ENCODE measurements at regions not wholly inside any gene's neighbourhood (a gene's known extent, or its start where the extent isn't known, plus 50 kb on each side); places are given as distances from the start of the nearest gene placed in this dataset.
"Not testable (repeated sequence)": the region's sequence is repeated elsewhere in the genome, so short reads cannot be mapped to it uniquely, and the experiment has no call there.

- intact Hi-C loops (cut with micrococcal nuclease) = no loop called here
Observed at GRCh38 chr12:61542551-61542950, 717.7 kb upstream of the USP15 start.

DNA sequence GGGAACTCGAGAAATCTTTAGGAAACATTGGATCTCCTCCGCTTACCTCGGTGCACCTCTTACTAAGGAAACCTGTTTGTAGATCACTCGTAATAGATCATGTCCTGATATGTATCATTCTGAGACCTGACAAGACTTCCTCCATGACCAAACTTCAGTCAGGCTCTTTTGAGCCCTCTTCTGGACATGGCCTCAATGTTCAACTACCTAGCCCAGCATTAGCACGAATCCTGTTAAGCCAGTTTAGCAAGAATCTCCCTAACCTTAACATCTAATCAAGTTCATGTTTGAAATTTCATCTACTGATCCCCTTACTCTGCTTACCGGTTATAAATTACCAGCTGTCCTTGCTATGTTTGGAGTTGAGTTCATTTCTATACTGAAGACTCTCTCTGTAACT, 713.9 kb upstream of the USP15 start:
- intact Hi-C loops (cut with micrococcal nuclease) = no loop called here

DNA sequence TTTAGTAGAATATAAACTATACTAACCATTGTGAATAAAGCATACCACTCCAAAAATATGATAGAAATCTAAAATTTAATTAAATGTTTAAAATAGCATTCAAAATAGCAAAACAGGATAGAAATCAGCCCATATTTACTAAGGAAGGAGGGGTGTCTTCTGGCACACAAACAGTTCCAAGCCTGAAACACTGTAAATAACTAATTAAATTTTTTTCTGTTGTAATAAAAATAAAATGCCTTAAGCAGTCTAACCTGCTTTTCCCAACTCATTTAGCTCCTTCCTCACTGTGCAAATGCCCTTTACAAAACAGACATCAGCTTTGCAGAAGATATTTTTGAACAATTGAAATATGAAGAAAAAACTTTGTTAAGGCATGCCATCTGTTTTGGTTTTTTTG, 707.1 kb upstream of the USP15 start:
- intact Hi-C loops (cut with micrococcal nuclease) = no loop called here

DNA sequence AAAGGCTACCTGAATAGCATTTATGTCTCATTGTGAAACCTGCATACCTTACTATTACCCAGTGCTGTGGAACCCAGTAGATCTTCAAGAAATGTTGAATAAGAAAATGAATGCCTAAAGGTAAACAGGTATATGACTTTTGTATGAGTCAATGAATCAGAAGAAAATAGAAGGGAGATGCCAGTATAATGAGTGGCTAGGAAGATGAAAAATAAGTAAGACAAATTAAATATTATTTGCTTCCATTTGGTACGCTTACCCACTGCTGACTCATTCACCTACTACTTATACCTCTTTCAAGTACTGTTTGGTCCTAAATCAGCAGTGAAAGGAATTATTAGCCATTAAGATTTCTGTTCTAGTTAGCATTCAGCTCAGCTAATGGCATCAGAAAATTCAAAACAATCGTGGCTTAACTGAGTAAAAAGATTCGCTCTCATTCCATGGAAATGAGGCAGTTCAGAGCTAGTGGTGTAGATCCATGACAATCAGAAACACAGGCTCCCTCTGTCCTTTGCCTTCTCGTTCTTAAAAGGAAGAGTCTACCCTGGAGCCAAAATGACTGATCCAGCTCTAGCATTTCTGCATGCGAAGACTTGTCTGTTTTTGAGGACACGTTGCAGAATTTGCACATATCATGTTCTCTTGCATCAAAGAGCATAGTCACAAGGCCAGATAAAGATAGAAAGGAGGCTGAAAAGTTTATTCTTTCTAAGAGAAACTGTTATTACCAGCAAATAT, 705.8 kb upstream of the USP15 start:
- intact Hi-C loops (cut with micrococcal nuclease) = no loop called here

- intact Hi-C loops (cut with micrococcal nuclease) = no loop called here
Observed at GRCh38 chr12:61563665-61564450, 696.3 kb upstream of the USP15 start.

- intact Hi-C loops (cut with micrococcal nuclease) = no loop called here
Observed at GRCh38 chr12:61564466-61564865, 695.7 kb upstream of the USP15 start.

- intact Hi-C loops (cut with micrococcal nuclease) = no loop called here
Observed at GRCh38 chr12:61566183-61566582, 694.0 kb upstream of the USP15 start.

GRCh38 chr12:61574339-61574738, 685.9 kb upstream of the USP15 start:
- intact Hi-C loops (cut with micrococcal nuclease) = no loop called here

DNA sequence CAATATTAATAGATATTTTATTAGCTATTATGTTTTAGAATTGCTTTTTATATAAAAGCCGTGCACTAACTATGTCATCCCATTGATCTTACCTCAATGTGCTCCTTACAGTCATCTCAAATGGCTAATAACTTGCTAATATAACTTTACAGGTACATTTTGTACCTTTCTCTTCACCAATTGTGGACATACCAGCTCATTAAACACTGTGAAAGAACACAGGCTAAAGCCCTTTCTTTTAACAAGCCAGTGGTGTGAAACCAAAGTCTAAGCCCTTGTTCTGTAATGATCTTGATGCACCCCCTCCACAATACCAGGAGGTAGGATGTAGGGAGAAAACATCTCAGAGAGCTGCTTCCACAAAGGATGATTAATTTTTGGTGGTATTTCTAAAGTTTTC, 675.3 kb upstream of the USP15 start:
- intact Hi-C loops (cut with micrococcal nuclease) = no loop called here

DNA sequence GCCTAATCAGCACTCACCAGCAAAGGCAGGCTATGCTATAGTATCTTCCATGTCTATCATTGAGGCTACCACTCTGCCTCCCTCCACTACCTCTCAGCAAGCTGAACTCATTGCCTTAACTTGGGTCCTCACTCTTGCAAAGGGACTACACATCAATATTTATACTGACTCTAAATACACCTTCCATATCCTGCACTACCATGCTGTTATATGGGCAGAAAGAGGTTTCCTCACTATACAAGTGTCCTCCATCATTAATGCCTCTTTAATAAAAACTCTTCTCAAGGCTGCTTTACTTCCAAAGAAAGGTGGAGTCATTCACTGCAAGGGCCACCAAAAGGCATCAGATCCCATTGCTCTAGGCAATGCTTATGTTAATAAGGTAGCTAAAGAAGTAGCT, 669.3 kb upstream of the USP15 start:
- intact Hi-C loops (cut with micrococcal nuclease) = not testable (repeated sequence)

DNA sequence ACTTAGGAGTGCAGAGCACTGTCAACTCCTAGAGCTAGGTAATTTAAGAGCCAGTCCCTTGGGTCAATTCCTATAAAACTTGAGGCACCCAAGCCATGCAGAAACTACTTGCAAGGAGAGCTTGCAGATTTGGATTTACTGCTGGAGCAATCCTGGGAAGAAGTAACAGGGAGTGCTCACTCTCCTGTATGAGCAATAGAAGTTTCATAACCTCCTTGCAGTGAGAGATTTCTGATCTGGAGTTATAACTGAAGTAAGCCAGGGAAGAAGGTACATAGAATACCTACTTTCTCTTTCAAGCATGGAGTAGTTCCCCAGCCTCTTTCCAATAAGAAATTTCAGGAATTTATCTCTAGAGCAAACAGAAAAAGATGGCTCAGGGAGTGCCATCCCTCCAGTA, 650.1 kb upstream of the USP15 start:
- intact Hi-C loops (cut with micrococcal nuclease) = no loop called here

DNA sequence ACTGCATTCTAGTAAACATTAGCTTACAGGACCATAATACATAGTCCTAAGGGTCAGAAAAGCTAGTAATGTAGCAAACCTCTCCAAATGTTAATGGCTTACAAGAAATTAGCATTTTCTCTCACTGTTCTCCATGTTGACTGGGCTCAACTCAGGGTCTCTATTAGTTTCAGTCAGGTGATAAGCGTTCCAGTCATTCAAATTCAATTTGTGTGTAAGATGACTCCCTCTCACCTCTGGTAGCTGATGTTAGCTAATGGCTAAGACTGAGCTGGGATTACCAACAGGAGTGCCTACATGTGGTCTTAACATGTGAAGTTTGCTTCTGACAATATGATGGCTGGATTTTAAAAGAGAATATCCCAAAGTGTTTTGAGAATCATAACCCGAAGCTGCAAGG, 630.5 kb upstream of the USP15 start:
- intact Hi-C loops (cut with micrococcal nuclease) = no loop called here

DNA sequence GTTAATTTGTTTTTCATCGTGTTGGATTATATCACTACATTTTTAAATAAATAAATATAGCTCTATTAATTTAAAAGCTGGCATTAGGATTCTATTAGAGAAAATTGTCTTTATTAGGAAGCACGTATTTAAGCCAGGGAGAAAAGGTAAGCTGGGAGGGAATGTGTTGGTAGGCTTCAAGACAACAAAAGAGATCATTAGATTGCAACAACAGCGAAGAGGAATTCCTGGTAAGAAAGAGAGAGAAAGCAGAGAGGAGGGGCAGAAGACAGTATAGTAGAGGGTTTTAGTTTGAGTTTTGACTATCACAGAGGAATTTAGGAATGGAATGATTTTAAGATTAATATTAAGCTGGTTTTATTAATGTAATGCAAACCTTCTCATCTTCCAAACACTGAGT, 613.6 kb upstream of the USP15 start:
- intact Hi-C loops (cut with micrococcal nuclease) = no loop called here

- intact Hi-C loops (cut with micrococcal nuclease) = no loop called here
Observed at GRCh38 chr12:61647566-61647965, 612.6 kb upstream of the USP15 start.

DNA sequence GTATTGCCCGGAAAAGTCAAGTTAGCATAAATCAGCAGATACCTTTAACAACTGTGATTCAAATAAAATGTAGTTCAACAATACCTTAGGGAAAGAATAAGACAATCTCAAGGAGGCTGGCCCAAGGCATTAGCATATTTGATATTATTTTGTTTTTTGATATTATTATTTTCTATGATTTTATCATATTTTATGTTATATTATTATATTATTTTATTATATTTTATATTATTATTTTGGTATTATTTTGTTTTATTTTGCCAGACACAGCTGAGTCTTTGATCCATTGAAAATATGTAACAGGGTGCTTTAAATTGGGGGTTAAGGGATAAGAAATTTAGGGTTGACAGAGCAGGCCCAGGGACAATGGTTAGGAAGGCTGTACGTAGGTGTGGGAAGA, 607.9 kb upstream of the USP15 start:
- intact Hi-C loops (cut with micrococcal nuclease) = loop anchor here (10.0 kb wide), 1 partner anchor 343 kb away; no protein-coding TSS in a partner anchor

DNA sequence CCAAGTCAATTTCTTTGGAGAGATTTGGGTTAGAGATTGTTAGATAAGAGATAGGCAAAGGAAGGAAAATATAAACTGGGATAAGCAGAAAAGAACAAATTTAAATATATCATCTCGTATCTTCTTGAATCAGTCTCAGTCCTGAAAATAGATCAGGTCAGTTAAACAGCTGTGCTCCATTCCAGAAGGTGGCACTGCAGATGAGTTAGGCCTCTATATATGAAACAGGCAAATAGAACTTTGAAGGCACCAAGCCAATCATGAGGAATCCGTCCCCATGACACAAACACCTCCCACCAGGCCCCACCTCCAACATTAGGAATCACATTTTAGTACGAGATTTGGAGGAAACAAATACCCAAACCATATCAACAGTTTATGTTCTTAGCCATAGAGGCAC, 605.5 kb upstream of the USP15 start:
- intact Hi-C loops (cut with micrococcal nuclease) = loop anchor here (10.0 kb wide), 1 partner anchor 340 kb away; no protein-coding TSS in a partner anchor

DNA sequence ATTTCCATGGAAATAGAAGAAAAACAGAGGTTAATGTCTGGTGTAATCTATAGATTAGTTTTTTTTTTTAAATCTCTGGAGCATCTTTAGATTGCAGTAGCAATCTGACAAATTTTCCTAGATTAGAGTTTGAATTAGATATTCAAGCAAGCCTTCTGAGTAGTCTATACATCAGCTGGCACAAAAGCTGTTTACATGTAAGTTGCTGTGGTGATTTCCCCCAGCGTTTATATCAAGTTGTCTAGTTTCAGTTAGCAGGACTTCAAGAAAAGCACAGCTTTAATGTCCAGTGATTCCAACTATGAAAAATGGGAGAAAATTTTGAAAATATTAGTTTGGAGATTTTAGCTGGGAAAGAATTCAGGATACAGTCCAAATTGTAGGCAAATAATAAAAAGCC, 605.0 kb upstream of the USP15 start:
- intact Hi-C loops (cut with micrococcal nuclease) = loop anchor here (10.0 kb wide), 1 partner anchor 340 kb away; no protein-coding TSS in a partner anchor

DNA sequence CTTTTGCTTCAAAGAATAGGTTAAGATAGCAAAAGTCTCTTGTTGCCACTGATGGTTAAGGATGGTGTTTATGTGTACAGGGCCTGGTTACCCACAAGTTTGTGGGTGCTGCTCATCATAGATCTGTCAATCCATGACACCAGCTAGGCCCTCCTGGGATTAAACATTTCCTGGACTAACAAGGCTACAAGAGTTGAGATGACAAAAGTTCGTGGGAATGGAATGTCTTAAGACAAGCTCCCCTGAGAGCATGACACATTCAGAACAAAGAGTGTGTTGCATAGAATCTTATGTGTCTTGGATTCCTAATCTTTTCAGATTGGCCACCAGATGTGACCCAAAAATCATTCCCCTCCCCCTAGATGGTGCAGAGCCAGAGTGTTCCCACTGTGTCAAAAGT, 592.5 kb upstream of the USP15 start:
- intact Hi-C loops (cut with micrococcal nuclease) = no loop called here

- intact Hi-C loops (cut with micrococcal nuclease) = no loop called here
Observed at GRCh38 chr12:61676520-61676919, 583.7 kb upstream of the USP15 start.

DNA sequence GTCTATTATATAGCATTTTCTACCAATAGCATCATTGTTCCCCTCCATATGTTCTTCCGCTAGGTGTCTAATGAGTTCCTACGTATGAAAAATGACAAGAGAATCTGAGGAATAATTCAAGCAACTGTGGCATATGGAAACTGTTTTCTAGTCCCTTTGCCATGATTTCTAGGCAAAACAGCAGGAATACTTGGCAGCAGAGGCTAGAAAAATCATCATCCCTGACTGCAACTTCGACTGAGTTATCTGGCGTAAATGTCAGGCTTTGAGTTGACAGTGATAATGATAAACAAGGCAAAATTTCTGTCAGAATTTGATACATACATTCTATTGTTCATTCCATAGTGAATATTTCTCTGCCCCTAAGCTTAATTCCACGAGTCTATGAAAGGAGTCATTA, 572.8 kb upstream of the USP15 start:
- intact Hi-C loops (cut with micrococcal nuclease) = no loop called here

DNA sequence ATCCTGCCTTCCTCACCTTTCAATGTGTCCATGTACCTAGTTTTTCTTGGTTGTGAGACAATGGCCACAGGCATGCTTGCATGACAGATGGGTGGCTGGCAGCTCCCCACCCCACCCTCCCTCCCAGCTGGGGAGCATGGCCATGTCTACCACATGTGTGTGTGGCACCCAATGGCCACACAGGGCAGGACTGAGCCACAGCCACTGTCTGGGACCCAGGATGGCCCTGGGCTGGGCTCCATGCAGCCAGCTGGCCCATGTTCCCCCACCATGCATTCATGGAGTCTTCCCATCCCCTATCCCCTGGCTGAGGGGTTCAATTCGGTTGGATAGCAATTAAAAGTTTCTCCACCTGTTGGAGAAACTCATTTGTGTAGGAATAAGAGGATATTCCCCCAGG, 566.0 kb upstream of the USP15 start:
- intact Hi-C loops (cut with micrococcal nuclease) = no loop called here

GRCh38 chr12:61701471-61701870, 558.7 kb upstream of the USP15 start:
- intact Hi-C loops (cut with micrococcal nuclease) = no loop called here

DNA sequence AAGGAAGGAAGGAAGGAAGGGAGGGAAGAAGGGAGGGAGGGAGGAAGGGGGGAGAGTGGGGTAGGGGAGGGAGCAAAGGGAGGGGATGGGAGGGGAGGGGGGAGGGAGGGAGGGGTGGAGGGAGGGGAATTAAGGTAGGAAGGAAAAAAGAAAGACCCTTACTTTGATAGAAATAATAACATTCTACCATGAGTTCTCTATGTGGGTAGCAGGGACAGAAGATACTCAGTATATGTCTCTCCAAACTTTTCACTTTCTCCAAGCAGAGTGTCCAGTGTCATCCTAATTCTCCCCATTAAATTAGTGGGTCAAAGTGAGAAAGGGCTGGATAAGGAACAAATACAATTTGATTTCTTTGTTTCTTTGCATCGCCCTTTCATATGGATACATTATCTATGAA, 553.4 kb upstream of the USP15 start:
- intact Hi-C loops (cut with micrococcal nuclease) = no loop called here

All from T-helper 1 cell treated with Interleukin-12 subunit alpha and Interleukin-12 subunit beta and Interleukin-4 antibody, amounts not matched to agents 30 ng/mL and 1 ng/mL, for 36 hours (primary cell).